SK-N-SH (cell line): ENCODE measurements at regions not wholly inside any gene's neighbourhood (a gene's known extent, or its start where the extent isn't known, plus 50 kb on each side); places are given as distances from the start of the nearest gene placed in this dataset.

Experiments used
- CTCF ChIA-PET: fragments of 300-600, 350-600 bp; formaldehyde crosslinking; extraction: SDS; loops from one replicate; lab custom pipeline; 2021; lab: Yijun Ruan, JAX
- POLR2A ChIA-PET: fragments of 350-600 bp; sonication (Branson Sonifier 250); formaldehyde crosslinking; extraction: SDS; loops from one replicate; lab custom pipeline; 2020; ENCODE audit warnings: antibody characterized with exemption, inconsistent platforms; lab: Yijun Ruan, JAX
- DNase-seq: peaks from one replicate; pipeline ENCODE4 v3.0.0; 2012
- H2AFZ ChIP-seq: fragments of 200-600 bp; sonication (generic); 2 replicates; pipeline ENCODE4 v1.8.1; 2016; ENCODE audit warnings: antibody characterized with exemption, mild to moderate bottlenecking, low read depth
- H3F3A ChIP-seq: fragments of 200-600 bp; sonication (generic); replicated peaks from 2 replicates; pipeline ENCODE3; 2016; ENCODE audit warnings: antibody characterized with exemption, mild to moderate bottlenecking; ENCODE audit not compliant: insufficient read depth
- H3K27ac ChIP-seq, 2 experiments: fragments of 200-500 bp in 1 of 2; fragments of 200-600 bp in 1 of 2; sonication (Bioruptor generic) in 1 of 2; sonication (generic), shearing (Covaris generic) in 1 of 2; 2 replicates each; pipeline versions ENCODE4 v1.5.1 to v1.6.1; 2014 to 2016; ENCODE audit warnings: low read depth in 2 of 2, inconsistent platforms in 1 of 2, low read length in 1 of 2, mild to moderate bottlenecking in 1 of 2, mixed read lengths in 1 of 2
- H3K27me3 ChIP-seq: fragments of 200-600 bp; sonication (generic), shearing (Covaris generic); 2 replicates; pipeline ENCODE4 v1.6.1; 2016; ENCODE audit warnings: mixed run types; ENCODE audit not compliant: insufficient read depth
- H3K36me3 ChIP-seq, 2 experiments: fragments of 200-500 bp in 1 of 2; fragments of 200-600 bp in 1 of 2; sonication (Bioruptor generic) in 1 of 2; sonication (generic) in 1 of 2; replicated peaks in 1 of 2; 2 replicates each; pipeline versions ENCODE3 to v1.5.1; 2014 to 2016; ENCODE audit warnings: low read length in 1 of 2, mild to moderate bottlenecking in 1 of 2; ENCODE audit not compliant: insufficient read depth in 2 of 2, control insufficient read depth in 1 of 2
- H3K4me1 ChIP-seq, 2 experiments: fragments of 200-500 bp in 1 of 2; fragments of 200-600 bp in 1 of 2; sonication (Bioruptor generic) in 1 of 2; sonication (generic), shearing (Covaris generic) in 1 of 2; 2 replicates each; pipeline versions ENCODE4 v1.5.1 to v1.6.1; 2014 to 2016; ENCODE audit warnings: low read depth in 1 of 2, low read length in 1 of 2, mixed run types in 1 of 2; ENCODE audit not compliant: insufficient read depth in 2 of 2, control insufficient read depth in 1 of 2
- H3K4me2 ChIP-seq: fragments of 200-600 bp; sonication (generic), shearing (Covaris generic); 2 replicates; pipeline ENCODE4 v1.6.1; 2017; ENCODE audit warnings: mixed run types
- H3K4me3 ChIP-seq, 2 experiments: fragments of 200-500 bp in 1 of 2; fragments of 200-600 bp in 1 of 2; sonication (Bioruptor generic) in 1 of 2; sonication (generic), shearing (Covaris generic) in 1 of 2; 2 replicates each; pipeline versions ENCODE4 v1.5.1 to v1.8.1; 2014 to 2016; ENCODE audit warnings: low read depth in 2 of 2, inconsistent platforms in 1 of 2, low read length in 1 of 2, mild to moderate bottlenecking in 1 of 2, mixed read lengths in 1 of 2, moderate library complexity in 1 of 2
- H3K79me2 ChIP-seq: fragments of 200-600 bp; sonication (generic); 2 replicates; pipeline ENCODE4 v1.8.1; 2017; ENCODE audit warnings: mild to moderate bottlenecking; ENCODE audit not compliant: insufficient read depth
- H3K9ac ChIP-seq: fragments of 200-600 bp; sonication (generic); 2 replicates; pipeline ENCODE4 v1.6.1; 2017; ENCODE audit warnings: mixed run types
- H3K9me2 ChIP-seq: fragments of 200-600 bp; sonication (generic); 2 replicates; pipeline ENCODE4 v1.6.1; 2017; ENCODE audit warnings: mixed run types
- H3K9me3 ChIP-seq: fragments of 200-600 bp; sonication (generic); 2 replicates; pipeline ENCODE4 v1.6.1; 2017; ENCODE audit warnings: mixed run types, mild to moderate bottlenecking, moderate library complexity
- H4K20me1 ChIP-seq: fragments of 200-600 bp; sonication (generic); 2 replicates; pipeline ENCODE4 v1.6.1; 2017; ENCODE audit warnings: mild to moderate bottlenecking, mixed run types; ENCODE audit not compliant: insufficient read depth
- CHD2 ChIP-seq: fragments of 150-350 bp; IDR thresholded peaks from 2 replicates; pipeline ENCODE4 v1.6.1; 2018; ENCODE audit warnings: low read length; ENCODE audit not compliant: partially characterized antibody
- EP300 ChIP-seq, 2 experiments: IDR thresholded peaks; 2 replicates each; pipeline versions ENCODE4 v1.4.0 to v1.6.1; 2012; ENCODE audit warnings: borderline replicate concordance in 1 of 2, low read depth in 1 of 2, low read length in 1 of 2
- FOXM1 ChIP-seq: IDR thresholded peaks from 2 replicates; pipeline ENCODE4 v1.4.0; 2012; ENCODE audit warnings: low read depth, mild to moderate bottlenecking
- GATA2 ChIP-seq: sonication (generic); formaldehyde crosslinking; IDR thresholded peaks from 2 replicates; pipeline ENCODE4 v1.5.0; 2020; ENCODE audit warnings: mild to moderate bottlenecking, missing genetic modification reagents
- IRF3 ChIP-seq: fragments of 150-350 bp; IDR thresholded peaks from 2 replicates; pipeline ENCODE4 v1.6.1; 2016; ENCODE audit warnings: mild to moderate bottlenecking, low read depth, low read length
- MXI1 ChIP-seq: IDR thresholded peaks from 2 replicates; pipeline ENCODE4 v1.6.1; 2012; ENCODE audit warnings: mild to moderate bottlenecking, low read depth, low read length, improper control_type of control experiment
- NFIC ChIP-seq: IDR thresholded peaks from 2 replicates; pipeline ENCODE4 v1.4.0; 2012; ENCODE audit warnings: borderline replicate concordance
- PBX3 ChIP-seq: IDR thresholded peaks from 2 replicates; pipeline ENCODE4; 2012
- RAD21 ChIP-seq: IDR thresholded peaks from 2 replicates; pipeline ENCODE4 v1.6.1; 2012; ENCODE audit warnings: mild to moderate bottlenecking, low read length
- RCOR1 ChIP-seq: fragments of 150-350 bp; IDR thresholded peaks from 2 replicates; pipeline ENCODE4 v1.6.1; 2017; ENCODE audit warnings: antibody characterized with exemption, low read length
- REST ChIP-seq: IDR thresholded peaks from 2 replicates; pipeline ENCODE4 v1.6.1; 2012; ENCODE audit warnings: mild to moderate bottlenecking, low read depth, low read length, moderate library complexity
- RXRA ChIP-seq: IDR thresholded peaks from 2 replicates; pipeline ENCODE4 v1.4.0; 2012; ENCODE audit warnings: low read depth, mild to moderate bottlenecking, borderline replicate concordance
- SIN3A ChIP-seq: IDR thresholded peaks from 2 replicates; pipeline ENCODE4 v1.6.1; 2012; ENCODE audit warnings: low read depth, mild to moderate bottlenecking, low read length, moderate library complexity, borderline replicate concordance
- TCF12 ChIP-seq: IDR thresholded peaks from 2 replicates; pipeline ENCODE4 v1.4.0; 2012
- USF1 ChIP-seq: IDR thresholded peaks from 2 replicates; pipeline ENCODE4 v1.4.0; 2012; ENCODE audit warnings: low read depth, borderline replicate concordance
- YY1 ChIP-seq: IDR thresholded peaks from 2 replicates; pipeline ENCODE4 v1.4.0; 2012; ENCODE audit warnings: low read depth, mild to moderate bottlenecking
- WGBS: methylation state at CpG from one replicate; pipeline ENCODE4 v1.1.6; 2017; ENCODE audit warnings: low lambda C conversion rate; 5-methylcytosine and 5-hydroxymethylcytosine counted together

- no peaks in the 10 kb centered on the region for H3K79me2 ChIP-seq
- POLR2A ChIA-PET: no interaction called here
These were observed 671.7 kb upstream of the ROBO1 start for GRCh38 chr3:80439490-80439889.

More at GRCh38 chr3:80439490-80439889, 671.7 kb upstream of the ROBO1 start:
- peaks cover 0 to 2% of the 10 kb centered on the region in 2 experiments; a peak in 2 of 4 replicates for H3K4me1 ChIP-seq
- H3K9ac ChIP-seq: no peak overlapping the region
- H3K4me2 ChIP-seq: no peak overlapping the region
- H3K27me3 ChIP-seq: no peaks in the 10 kb centered on the region
- H2AFZ ChIP-seq: no peak overlapping the region
- H3F3A ChIP-seq: no peaks in the 10 kb centered on the region
- no peaks in the 10 kb centered on the region for H3K9me2 ChIP-seq
- H4K20me1 ChIP-seq: no peaks in the 10 kb centered on the region
- no peak overlapping the region for H3K4me3 ChIP-seq
- H3K9me3 ChIP-seq: no peaks in the 10 kb centered on the region
- CTCF ChIA-PET: no interaction called here
- no peaks in the 10 kb centered on the region for H3K36me3 ChIP-seq
- 39% methylated on average over 4 of the region's 4 CpGs for WGBS
- DNase-seq: peak; percentile 10
- TF ChIP-seq CHD2 (peak; percentile 28), RXRA (no peak), YY1 (no peak), REST (no peak), EP300 (IDR thresholded peaks at IDR 0.05; ENCODE audit: borderline replicate concordance in 1 of 2, low read depth in 1 of 2, low read length in 1 of 2) (peak in 1 of 2 experiments; percentile 50; a peak in 1 of 4 replicates), MXI1 (peak; percentile 72; the same call in 1 of the 2 replicates), TCF12 (no peak), RAD21 (peak; percentile 54), PBX3 (no peak), SIN3A (no peak), FOXM1 (no peak), IRF3 (no peak), USF1 (no peak), NFIC (no peak), RCOR1 (peak; percentile 52), GATA2 (CRISPR knock-in tag) (peak; percentile 53)
- TF ChIP-seq, all 33 proteins: peak for 6
- H3K27ac ChIP-seq: no peak overlapping the region
